ENCODE measurements at regions not wholly inside any gene's neighbourhood (a gene's known extent, or its start where the extent isn't known, plus 50 kb on each side); places are given as distances from the start of the nearest gene placed in this dataset.
"Not testable (repeated sequence)": the region's sequence is repeated elsewhere in the genome, so short reads cannot be mapped to it uniquely, and the experiment has no call there.

GRCh38 chr18:67010919-67011318 lies 407.0 kb upstream of the CDH19 start:
- DNase-seq (ENCODE audit: low read depth), result no peak

GRCh38 chr18:67007999-67008398 lies 404.1 kb upstream of the CDH19 start:
- DNase-seq (ENCODE audit: low read depth), result no peak

GRCh38 chr18:67007085-67007484 lies 403.2 kb upstream of the CDH19 start:
- DNase-seq (ENCODE audit: low read depth), result no peak

GRCh38 chr18:67001052-67001451 lies 397.2 kb upstream of the CDH19 start:
- no peak for DNase-seq (ENCODE audit: low read depth)

DNA sequence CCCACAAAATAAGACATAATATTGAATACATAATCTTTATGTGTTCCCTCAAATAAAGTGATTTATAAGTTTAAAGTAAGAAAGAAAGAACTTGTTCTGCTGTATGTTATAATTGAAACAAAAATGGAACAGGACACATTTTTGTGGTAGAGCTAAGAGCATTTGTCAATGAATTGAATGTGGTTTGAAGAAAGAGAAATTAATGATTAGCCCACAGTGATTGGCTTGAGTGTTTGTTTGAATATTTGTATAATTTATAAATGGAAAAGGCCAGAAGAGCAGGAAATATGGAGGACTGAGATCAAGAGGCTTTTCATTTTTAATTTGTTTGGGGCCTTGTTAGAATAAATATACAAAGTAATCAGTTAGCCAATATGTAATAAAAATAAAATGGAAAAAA lies 395.1 kb upstream of the CDH19 start:
- no peak for DNase-seq (ENCODE audit: low read depth)

- no peak for DNase-seq (ENCODE audit: low read depth)
Measured at GRCh38 chr18:66995270-66995669, 391.4 kb upstream of the CDH19 start.

DNA sequence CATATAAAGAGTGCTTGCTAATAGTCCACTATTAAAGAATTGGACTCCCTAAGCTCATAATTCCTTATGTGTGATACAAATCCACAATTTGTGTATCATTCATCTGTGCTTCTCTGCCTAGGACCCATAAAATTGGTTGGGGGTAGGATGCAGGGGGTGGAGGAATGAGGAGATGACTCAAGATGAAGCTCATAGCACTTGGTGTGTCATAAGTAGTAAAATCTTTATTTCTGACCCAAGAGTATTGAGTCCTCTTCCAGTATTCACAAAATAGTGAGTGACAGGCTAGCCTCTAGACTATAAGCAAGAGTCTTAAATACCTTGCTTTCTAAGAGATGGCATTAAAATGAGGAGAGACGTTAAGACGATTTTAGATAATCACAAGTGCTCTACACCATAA lies 390.9 kb upstream of the CDH19 start:
- no peak for DNase-seq (ENCODE audit: low read depth)

- no peak for DNase-seq (ENCODE audit: low read depth)
Measured at GRCh38 chr18:66993492-66993891, 389.6 kb upstream of the CDH19 start.

DNA sequence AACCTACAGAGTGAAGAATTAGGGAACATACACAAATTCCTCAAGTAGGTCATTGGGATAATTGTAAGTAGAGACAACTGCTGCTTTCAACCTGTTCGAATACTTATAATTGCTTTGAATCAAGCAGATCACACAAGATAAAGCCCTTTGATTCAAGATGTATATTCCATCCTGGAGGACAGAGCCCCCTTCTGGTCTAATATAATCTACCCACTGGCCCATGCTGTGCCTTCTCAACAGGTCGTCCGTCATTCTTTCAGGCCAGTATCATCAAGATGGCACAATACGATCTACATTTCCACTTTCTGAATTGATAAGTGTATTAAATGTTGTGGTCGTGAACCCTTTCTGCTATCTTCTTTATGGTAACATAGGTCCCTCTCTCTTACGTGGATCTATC lies 387.0 kb upstream of the CDH19 start:
- no peak for DNase-seq (ENCODE audit: low read depth)

GRCh38 chr18:66979009-66979408 lies 375.1 kb upstream of the CDH19 start:
- DNase-seq (ENCODE audit: low read depth), result no peak

GRCh38 chr18:66972681-66973080 lies 368.8 kb upstream of the CDH19 start:
- DNase-seq (ENCODE audit: low read depth), result no peak

DNA sequence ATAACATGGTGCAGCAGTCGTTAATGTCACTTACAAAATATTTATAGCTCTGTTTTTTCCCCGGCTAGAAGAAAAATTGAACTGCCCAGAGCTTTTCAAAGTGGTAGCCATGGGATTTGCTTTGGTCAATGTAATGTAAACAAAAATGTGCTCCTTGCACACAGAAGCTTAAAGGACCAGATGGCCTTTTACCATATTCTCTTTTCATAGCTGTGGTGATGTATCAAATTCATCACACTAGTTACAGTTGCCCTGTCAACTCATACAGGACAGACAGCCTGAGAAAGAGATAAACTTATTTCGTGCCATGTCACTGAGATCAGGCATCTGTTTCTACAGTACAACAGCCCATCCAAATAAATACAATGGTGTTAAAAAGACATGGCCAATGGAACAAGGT lies 368.1 kb upstream of the CDH19 start:
- DNase-seq (ENCODE audit: low read depth), result no peak

- no peak for DNase-seq (ENCODE audit: low read depth)
Measured at GRCh38 chr18:66966171-66966570, 362.3 kb upstream of the CDH19 start.

DNA sequence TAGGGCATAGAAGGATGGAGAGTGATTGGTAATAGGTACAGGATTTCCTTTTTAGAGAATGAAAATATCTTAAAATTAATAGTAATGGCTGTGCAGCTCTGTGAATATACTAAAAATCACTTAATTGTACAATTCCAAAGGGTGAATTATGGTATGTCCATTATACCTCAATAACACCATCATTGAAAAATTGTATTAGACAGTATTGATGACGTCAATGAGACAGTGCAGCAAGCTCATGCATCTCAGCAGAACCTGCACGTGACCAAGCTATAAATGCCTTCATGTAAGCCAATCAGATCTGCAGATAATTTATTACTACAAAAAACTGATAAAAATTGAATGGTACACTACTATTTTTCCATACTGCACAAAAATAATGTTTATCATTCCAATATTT lies 354.4 kb upstream of the CDH19 start:
- no peak for DNase-seq (ENCODE audit: low read depth)

DNA sequence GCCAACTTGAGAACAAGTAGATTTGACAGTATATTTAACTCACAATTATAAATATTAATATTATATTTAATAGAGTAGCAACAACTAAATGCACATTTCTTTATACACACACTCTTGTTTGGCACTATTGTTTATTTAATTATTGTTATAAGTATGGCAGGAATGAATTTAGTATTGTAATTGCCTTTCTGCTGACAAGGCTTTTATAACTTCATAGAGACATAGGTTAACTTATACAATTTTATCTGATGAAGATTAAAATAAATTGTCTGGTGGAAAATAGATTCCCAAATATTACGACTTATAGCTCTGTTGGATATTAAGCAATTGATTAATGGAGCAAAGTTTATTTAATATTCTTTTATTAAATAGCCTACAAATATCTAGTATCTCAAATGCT lies 347.9 kb upstream of the CDH19 start:
- no peak for DNase-seq (ENCODE audit: low read depth)

- DNase-seq (ENCODE audit: low read depth), result no peak
Measured at GRCh38 chr18:66949419-66949818, 345.5 kb upstream of the CDH19 start.

DNA sequence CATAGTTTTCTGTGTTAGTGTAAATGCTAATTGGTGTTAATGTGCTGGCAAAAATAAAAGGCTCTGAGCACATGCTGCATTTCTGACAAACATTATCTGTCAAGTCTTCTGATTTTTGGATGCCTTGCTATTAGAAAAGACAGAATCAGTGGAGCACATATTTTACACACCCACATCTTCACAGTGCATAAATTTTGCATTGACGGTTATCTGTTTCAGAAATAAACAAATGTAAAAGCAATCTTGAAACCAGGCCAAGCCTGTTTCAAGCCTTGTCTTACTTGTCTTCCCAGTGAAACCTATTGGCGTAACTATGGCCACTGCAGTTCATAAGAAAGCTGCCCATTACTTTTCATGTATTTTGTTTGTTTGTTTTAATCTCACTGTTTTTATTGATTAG lies 333.7 kb upstream of the CDH19 start:
- DNase-seq (ENCODE audit: low read depth), result no peak

- no peak for DNase-seq (ENCODE audit: low read depth)
Measured at GRCh38 chr18:66931010-66931409, 327.1 kb upstream of the CDH19 start.

- no peak for DNase-seq (ENCODE audit: low read depth)
Measured at GRCh38 chr18:66916834-66917233, 312.9 kb upstream of the CDH19 start.

DNA sequence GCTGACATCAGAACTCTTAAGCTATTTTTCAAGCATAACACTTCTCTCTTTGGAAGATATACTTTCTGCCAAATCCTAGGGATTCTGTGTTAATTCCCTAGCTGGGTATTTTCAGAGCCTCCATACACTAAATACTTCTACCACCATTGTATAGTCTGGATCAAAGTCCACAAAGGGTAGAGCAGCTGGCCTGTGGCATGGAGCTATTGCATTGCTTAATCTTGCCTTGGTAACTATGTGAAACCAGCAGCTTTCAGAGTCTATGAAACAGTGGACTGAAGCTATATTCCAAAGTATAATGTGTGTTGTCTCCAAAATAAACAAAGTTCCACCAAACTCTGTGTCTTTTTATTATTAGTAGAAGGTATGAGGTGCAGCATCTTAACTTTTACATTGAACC lies 296.9 kb upstream of the CDH19 start:
- DNase-seq (ENCODE audit: low read depth), result no peak

GRCh38 chr18:66895631-66896030 lies 291.7 kb upstream of the CDH19 start:
- no peak for DNase-seq (ENCODE audit: low read depth)

DNA sequence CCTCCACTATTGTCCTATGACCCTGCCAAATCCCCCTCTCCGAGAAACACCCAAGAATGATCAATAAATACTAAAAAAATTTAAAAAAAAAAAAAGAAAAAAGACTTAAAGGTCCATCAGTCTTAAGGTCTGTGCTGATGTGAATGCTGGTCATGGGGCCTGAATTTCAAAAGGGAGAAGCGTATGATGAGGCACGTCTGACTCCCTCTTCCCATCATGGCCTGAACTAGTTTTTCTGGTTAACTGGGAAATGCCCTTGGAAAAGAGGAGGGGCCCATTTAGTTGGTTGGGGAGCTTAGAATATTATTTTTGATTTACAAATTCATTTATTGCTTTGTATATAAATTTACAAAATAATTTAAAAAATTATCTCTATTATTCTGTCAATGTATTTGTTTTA lies 291.0 kb upstream of the CDH19 start:
- no peak for DNase-seq (ENCODE audit: low read depth)

DNA sequence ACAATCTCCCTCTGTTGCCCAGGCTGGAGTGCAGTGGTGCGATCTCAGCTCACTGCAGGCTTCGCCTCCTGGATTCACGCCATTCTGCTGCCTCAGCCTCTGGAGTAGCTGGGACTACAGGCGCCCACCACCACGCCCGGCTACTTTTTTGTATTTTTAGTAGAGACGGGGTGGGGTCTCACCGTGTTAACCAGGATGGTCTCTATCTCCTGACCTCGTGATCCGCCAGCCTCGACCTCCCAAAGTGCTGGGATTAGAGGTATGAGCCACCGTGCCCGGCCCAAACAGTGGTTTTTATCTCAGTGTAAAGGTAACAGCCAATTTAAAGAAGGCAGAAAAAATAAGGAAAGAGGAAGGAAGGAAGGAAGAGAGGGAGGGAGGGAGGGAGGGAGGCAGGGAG lies 288.5 kb upstream of the CDH19 start:
- not testable (repeated sequence) for DNase-seq (ENCODE audit: low read depth)

- no peak for DNase-seq (ENCODE audit: low read depth)
Measured at GRCh38 chr18:66874812-66875474, 271.1 kb upstream of the CDH19 start.

DNA sequence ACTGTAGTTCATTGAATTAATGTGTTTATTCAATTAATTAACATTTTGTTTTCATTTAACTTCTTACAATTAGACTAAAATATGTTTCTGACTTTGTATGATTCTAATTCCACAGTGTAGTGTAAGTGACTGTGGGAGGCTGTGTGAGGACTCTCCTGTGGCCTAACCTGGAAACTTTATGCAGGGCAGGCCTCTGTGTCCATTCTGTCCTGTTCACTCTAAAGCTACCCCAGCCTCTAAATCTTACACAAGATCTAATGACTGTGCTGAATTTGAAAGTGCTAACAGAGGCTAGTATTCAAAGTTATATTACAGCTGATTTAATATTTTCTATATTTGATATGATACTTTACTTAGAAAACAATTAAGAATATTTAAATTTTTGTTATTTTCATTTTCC lies 270.5 kb upstream of the CDH19 start:
- no peak for DNase-seq (ENCODE audit: low read depth)

All from non-pigmented ciliary epithelial cell (primary cell).